GM06990 (cell line): ENCODE measurements at regions not wholly inside any gene's neighbourhood (a gene's known extent, or its start where the extent isn't known, plus 50 kb on each side); places are given as distances from the start of the nearest gene placed in this dataset.

Source experiments
- DNase-seq: peaks from one replicate; pipeline ENCODE4 v3.0.0-alpha.2; 2011; ENCODE audit not compliant: insufficient read length; ENCODE audit errors: extremely low read depth
- H3K27me3 ChIP-seq: replicated peaks from 2 replicates; pipeline ENCODE4 v1.6.0; 2011; ENCODE audit warnings: low read length; ENCODE audit not compliant: control insufficient read depth, insufficient read depth
- H3K36me3 ChIP-seq: 2 replicates; pipeline ENCODE4 v1.5.1; 2011; ENCODE audit warnings: low read length; ENCODE audit not compliant: control insufficient read depth, insufficient read depth
- H3K4me3 ChIP-seq: replicated peaks from 2 replicates; pipeline ENCODE4 v1.5.1; 2011; ENCODE audit warnings: low read depth, mild to moderate bottlenecking, control low read depth, low read length
- CTCF ChIP-seq: IDR thresholded peaks from 2 replicates; pipeline ENCODE4 v1.5.1; 2011; ENCODE audit warnings: low read length, control low read depth, mild to moderate bottlenecking, inconsistent platforms; ENCODE audit not compliant: insufficient read depth, poor library complexity, severe bottlenecking

- no peak for TF ChIP-seq CTCF
- Histone ChIP-seq H3K27me3 (no peaks in the 10 kb centered on the region), H3K36me3 (no peaks in the 10 kb centered on the region), H3K4me3 (no peak overlapping the region)
- no peak for DNase-seq
Measured at GRCh38 chr6:146872426-146872785, 273.6 kb downstream of the ADGB start.

DNA sequence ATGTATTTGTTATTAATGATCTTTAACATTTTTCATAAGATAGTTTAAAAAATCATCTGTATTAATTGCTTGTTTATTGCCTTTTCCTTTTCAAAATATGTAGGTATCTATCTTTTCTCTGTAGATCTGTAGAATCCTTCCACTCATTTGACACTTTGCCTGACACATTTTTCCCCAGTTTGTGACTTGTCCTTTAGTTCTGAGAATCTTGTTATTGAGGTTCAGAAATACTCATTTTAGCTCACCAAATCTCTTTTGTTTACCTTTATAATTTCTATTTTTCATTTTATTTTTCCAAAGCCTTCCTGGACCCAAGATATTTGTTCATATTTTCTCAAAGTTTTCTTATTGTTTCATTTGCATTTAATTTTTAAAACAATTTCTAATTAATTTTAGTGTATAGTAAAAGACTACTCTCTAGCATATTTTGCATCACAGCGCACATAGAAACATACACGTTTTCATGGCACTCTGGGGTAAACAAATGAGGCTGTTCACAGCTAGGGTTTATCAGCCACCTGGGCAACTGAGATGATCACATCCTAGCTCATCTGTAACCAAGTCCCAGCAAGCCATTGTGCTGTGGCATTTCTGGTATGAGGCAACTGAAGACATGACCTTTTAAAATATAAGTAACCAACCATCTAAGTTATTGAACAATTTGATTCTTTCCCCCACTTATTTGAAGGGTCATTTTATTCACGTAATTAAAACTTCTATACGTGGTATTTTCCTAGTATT is 275.7 kb downstream of the ADGB start:
- Histone ChIP-seq H3K4me3 (no peak overlapping the region), H3K36me3 (no peaks in the 10 kb centered on the region), H3K27me3 (no peaks in the 10 kb centered on the region)
- no peak for DNase-seq
- no peak for TF ChIP-seq CTCF

DNA sequence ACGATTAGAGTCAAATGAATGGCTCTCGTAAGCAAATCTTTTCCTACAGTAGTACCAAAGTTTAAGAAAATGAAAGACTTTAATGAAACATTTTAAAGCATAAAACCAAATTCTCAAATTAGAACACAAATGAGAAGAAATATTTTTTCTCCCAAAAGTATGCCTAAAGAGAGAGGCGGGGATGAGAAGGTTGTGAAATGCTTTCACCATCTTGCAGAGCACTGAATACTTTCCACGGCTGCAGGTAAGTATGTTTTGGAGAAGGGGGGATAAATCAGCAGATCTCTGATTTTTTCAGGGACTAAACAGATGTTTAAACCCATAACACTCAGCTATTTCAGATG is 277.1 kb downstream of the ADGB start:
- DNase-seq = no peak
- Histone ChIP-seq H3K4me3 (no peak overlapping the region), H3K36me3 (no peaks in the 10 kb centered on the region), H3K27me3 (no peaks in the 10 kb centered on the region)
- TF ChIP-seq CTCF = no peak

GRCh38 chr6:146876271-146877151 is 277.7 kb downstream of the ADGB start:
- no peak for TF ChIP-seq CTCF
- H3K36me3 ChIP-seq = no peaks in the 10 kb centered on the region
- no peak for DNase-seq
- no peak overlapping the region for H3K4me3 ChIP-seq
- no peaks in the 10 kb centered on the region for H3K27me3 ChIP-seq

GRCh38 chr6:146878168-146878951 is 279.6 kb downstream of the ADGB start:
- H3K4me3 ChIP-seq = no peak overlapping the region
- no peaks in the 10 kb centered on the region for H3K27me3 ChIP-seq
- TF ChIP-seq CTCF = no peak
- DNase-seq = no peak
- no peaks in the 10 kb centered on the region for H3K36me3 ChIP-seq
